ENCODE measurements at regions not wholly inside any gene's neighbourhood (a gene's known extent, or its start where the extent isn't known, plus 50 kb on each side); places are given as distances from the start of the nearest gene placed in this dataset.

DNA sequence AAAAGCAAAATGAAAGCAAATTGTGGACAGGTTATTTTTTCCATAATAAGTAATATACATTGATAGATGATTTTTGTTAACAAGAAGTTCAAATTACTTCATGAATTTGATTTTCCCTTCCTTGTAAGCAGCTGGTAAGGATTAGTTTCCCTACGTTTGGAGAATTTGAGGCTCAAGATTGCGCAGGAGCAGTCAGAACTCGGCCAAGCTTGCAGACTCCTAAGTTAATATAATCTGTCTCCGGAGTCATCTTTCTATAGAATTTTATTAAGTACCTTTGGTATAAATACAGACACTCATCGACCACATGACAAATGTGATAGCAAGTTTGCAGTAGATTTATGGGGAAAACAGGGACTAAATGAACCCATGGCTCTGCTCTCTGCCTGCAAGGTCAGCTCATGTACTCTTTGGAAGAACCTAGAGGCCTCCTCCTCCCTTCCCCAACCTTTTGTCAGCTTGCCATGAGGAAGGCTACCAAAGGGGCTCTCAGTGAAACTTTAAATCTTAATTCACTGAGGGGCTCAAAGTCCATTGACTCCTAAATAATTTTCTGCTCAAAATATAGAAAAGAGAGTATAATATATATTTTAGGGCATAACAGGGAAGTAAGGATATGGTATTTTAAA, 89.2 kb upstream of the CTTNBP2 start:
- TF ChIP-seq EZH2 (IDR thresholded peaks at IDR 0.05; ENCODE audit: low read length, unreplicated experiment) = no peak
- TF ChIP-seq CTCF (conservative IDR thresholded peaks at IDR 0.05; ENCODE audit: low read depth, low read length) = no peak
